Common myeloid progenitor, CD34-positive (primary cell): ENCODE measurements at regions not wholly inside any gene's neighbourhood (a gene's known extent, or its start where the extent isn't known, plus 50 kb on each side); places are given as distances from the start of the nearest gene placed in this dataset.

Experiments
- CTCF ChIA-PET: fragments of 350-600 bp; sonication (Branson Sonifier 250); formaldehyde crosslinking; loops from one replicate; lab custom pipeline; 2021; ENCODE audit warnings: antibody characterized with exemption; lab: Charles Lee
- POLR2A ChIA-PET: fragments of 350-600 bp; sonication (Branson Sonifier 250); formaldehyde crosslinking; loops from one replicate; lab custom pipeline; 2021; ENCODE audit warnings: antibody characterized with exemption; lab: Charles Lee
- DNase-seq, 3 donors: peaks; one replicate each; pipeline versions ENCODE4 v3.0.0 to v3.0.0-alpha.2; 2013
- H3K27ac ChIP-seq, 2 experiments: 1 replicate in 1 of 2; 2 replicates in 1 of 2; pipeline ENCODE4 v1.7.0; 2013; ENCODE audit warnings: inconsistent platforms in 2 of 2, low read length in 2 of 2, mild to moderate bottlenecking in 2 of 2, low read depth in 1 of 2, moderate library complexity in 1 of 2; ENCODE audit not compliant: severe bottlenecking in 2 of 2, insufficient read depth in 1 of 2, poor library complexity in 1 of 2
- H3K27me3 ChIP-seq, 5 experiments: replicated peaks in 2 of 5; 1 replicate in 3 of 5; 2 replicates in 2 of 5; pipeline versions ENCODE4 v1.6.1 to v1.7.0; 2013; ENCODE audit warnings: low read length in 4 of 5, mild to moderate bottlenecking in 2 of 5, moderate library complexity in 2 of 5, inconsistent platforms in 1 of 5; ENCODE audit not compliant: insufficient read depth in 5 of 5, control insufficient read depth in 4 of 5
- H3K36me3 ChIP-seq, 4 experiments: 1 replicate in 2 of 4; 2 replicates in 2 of 4; pipeline versions ENCODE4 v1.6.1 to v1.7.0; 2013; ENCODE audit warnings: low read length in 3 of 4, control low read depth in 1 of 4, mild to moderate bottlenecking in 1 of 4; ENCODE audit not compliant: control insufficient read depth in 4 of 4, insufficient read depth in 4 of 4
- H3K4me1 ChIP-seq, 4 experiments: 1 replicate in 3 of 4; 2 replicates in 1 of 4; pipeline versions ENCODE4 v1.6.1 to v1.7.1; 2013; ENCODE audit warnings: low read length in 3 of 4, mild to moderate bottlenecking in 3 of 4, control low read depth in 1 of 4, inconsistent platforms in 1 of 4, moderate library complexity in 1 of 4; ENCODE audit not compliant: control insufficient read depth in 4 of 4, insufficient read depth in 4 of 4; ENCODE audit errors: control extremely low read depth in 1 of 4
- H3K4me3 ChIP-seq, 7 experiments: 1 replicate in 4 of 7; 2 replicates in 3 of 7; pipeline versions ENCODE4 v1.5.1 to v1.7.0; 2013; ENCODE audit warnings: mild to moderate bottlenecking in 7 of 7, low read length in 6 of 7, moderate library complexity in 6 of 7, inconsistent platforms in 2 of 7, low read depth in 2 of 7, control low read depth in 1 of 7; ENCODE audit not compliant: insufficient read depth in 4 of 7, control insufficient read depth in 1 of 7; ENCODE audit errors: extremely low read depth in 1 of 7
- H3K9me3 ChIP-seq, 5 experiments: 1 replicate in 4 of 5; 2 replicates in 1 of 5; pipeline versions ENCODE4 v1.6.1 to v1.7.1; 2013; ENCODE audit warnings: low read length in 4 of 5, mild to moderate bottlenecking in 2 of 5, inconsistent platforms in 1 of 5, low read depth in 1 of 5, moderate library complexity in 1 of 5; ENCODE audit not compliant: control insufficient read depth in 4 of 5, insufficient read depth in 2 of 5; ENCODE audit errors: control extremely low read depth in 1 of 5
- WGBS: methylation state at CpG from one replicate; pipeline ENCODE4 v1.1.5; 2013; ENCODE audit not compliant: insufficient coverage; 5-methylcytosine and 5-hydroxymethylcytosine counted together

GRCh38 chr9:22739712-22740111, 293.1 kb downstream of the DMRTA1 start:
- 88% methylated on average over 1 of the region's 1 CpG for WGBS
- no peak for DNase-seq
- POLR2A ChIA-PET: no interaction called here

GRCh38 chr9:22740781-22741180, 294.2 kb downstream of the DMRTA1 start:
- H3K4me1 ChIP-seq: no peaks in the 10 kb centered on the region
- WGBS: no CpG with 5 or more reads among the region's 1 CpG
- POLR2A ChIA-PET: no interaction called here
- CTCF ChIA-PET: interaction anchor here (0.6 kb wide), 1 partner anchor 204 kb away, joined by 3 read pairs; no protein-coding TSS in a partner anchor
- no peaks in the 10 kb centered on the region for H3K9me3 ChIP-seq
- no peak overlapping the region for H3K27ac ChIP-seq
- H3K36me3 ChIP-seq: no peaks in the 10 kb centered on the region
- DNase-seq: no peak
- no peak overlapping the region for H3K4me3 ChIP-seq
- no peaks in the 10 kb centered on the region for H3K27me3 ChIP-seq

More at GRCh38 chr9:22739712-22740111, 293.1 kb downstream of the DMRTA1 start:
- H3K27ac ChIP-seq: no peak overlapping the region
- H3K4me3 ChIP-seq: no peak overlapping the region
- H3K36me3 ChIP-seq: no peaks in the 10 kb centered on the region
- H3K4me1 ChIP-seq: no peaks in the 10 kb centered on the region
- CTCF ChIA-PET: no interaction called here
- H3K27me3 ChIP-seq: no peaks in the 10 kb centered on the region
- no peaks in the 10 kb centered on the region for H3K9me3 ChIP-seq

- no peak for DNase-seq
- H3K4me3 ChIP-seq: no peak overlapping the region
- H3K9me3 ChIP-seq: no peaks in the 10 kb centered on the region
- POLR2A ChIA-PET: no interaction called here
- CTCF ChIA-PET: no interaction called here
- no peaks in the 10 kb centered on the region for H3K27me3 ChIP-seq
- no peaks in the 10 kb centered on the region for H3K36me3 ChIP-seq
- H3K27ac ChIP-seq: no peak overlapping the region
- H3K4me1 ChIP-seq: no peaks in the 10 kb centered on the region
These were observed 295.8 kb downstream of the DMRTA1 start for GRCh38 chr9:22742401-22742800.

GRCh38 chr9:22773501-22774220, 327.0 kb downstream of the DMRTA1 start:
- H3K9me3 ChIP-seq: no peaks in the 10 kb centered on the region
- H3K27ac ChIP-seq: no peak overlapping the region
- POLR2A ChIA-PET: no interaction called here
- 100% methylated on average over 1 of the region's 3 CpGs for WGBS
- H3K4me3 ChIP-seq: no peak overlapping the region
- no peaks in the 10 kb centered on the region for H3K4me1 ChIP-seq
- no peaks in the 10 kb centered on the region for H3K27me3 ChIP-seq
- CTCF ChIA-PET: no interaction called here
- H3K36me3 ChIP-seq: no peaks in the 10 kb centered on the region
- no peak for DNase-seq

GRCh38 chr9:22790329-22790728, 343.7 kb downstream of the DMRTA1 start:
- H3K4me1 ChIP-seq: no peaks in the 10 kb centered on the region
- H3K9me3 ChIP-seq: peaks cover 0 to 2% (median 0%) of the 10 kb centered on the region in 5 experiments
- 90% methylated on average over 5 of the region's 9 CpGs for WGBS
- H3K4me3 ChIP-seq: no peak overlapping the region
- H3K27ac ChIP-seq: no peak overlapping the region
- no peaks in the 10 kb centered on the region for H3K36me3 ChIP-seq
- DNase-seq: no peak
- ChIA-PET POLR2A (no interaction called here), CTCF (no interaction called here)
- no peaks in the 10 kb centered on the region for H3K27me3 ChIP-seq

- no peaks in the 10 kb centered on the region for H3K27me3 ChIP-seq
- H3K4me3 ChIP-seq: no peak overlapping the region
- H3K4me1 ChIP-seq: no peaks in the 10 kb centered on the region
- no peaks in the 10 kb centered on the region for H3K36me3 ChIP-seq
- no peak for DNase-seq
- no CpG with 5 or more reads among the region's 1 CpG for WGBS
- peaks cover 0 to 4% (median 0%) of the 10 kb centered on the region in 5 experiments for H3K9me3 ChIP-seq
- ChIA-PET CTCF (no interaction called here), POLR2A (no interaction called here)
- no peak overlapping the region for H3K27ac ChIP-seq
These were observed 362.3 kb downstream of the DMRTA1 start for GRCh38 chr9:22808876-22809275.

- no peaks in the 10 kb centered on the region for H3K36me3 ChIP-seq
- ChIA-PET POLR2A (no interaction called here), CTCF (no interaction called here)
- H3K4me1 ChIP-seq: no peaks in the 10 kb centered on the region
- DNase-seq: no peak
- no peak overlapping the region for H3K27ac ChIP-seq
- H3K27me3 ChIP-seq: no peaks in the 10 kb centered on the region
- H3K4me3 ChIP-seq: no peak overlapping the region
- H3K9me3 ChIP-seq: no peaks in the 10 kb centered on the region
- 90% methylated on average over 1 of the region's 2 CpGs for WGBS
These were observed 362.7 kb downstream of the DMRTA1 start for GRCh38 chr9:22809371-22809770.
